ENCODE measurements at regions not wholly inside any gene's neighbourhood (a gene's known extent, or its start where the extent isn't known, plus 50 kb on each side); places are given as distances from the start of the nearest gene placed in this dataset.
"Not testable (repeated sequence)": the region's sequence is repeated elsewhere in the genome, so short reads cannot be mapped to it uniquely, and the experiment has no call there.

GRCh38 chr1:234811824-234812223, 201.8 kb upstream of the IRF2BP2 start:
- not testable (repeated sequence) for DNase-seq

GRCh38 chr1:234810726-234811125, 200.7 kb upstream of the IRF2BP2 start:
- DNase-seq: not testable (repeated sequence)

GRCh38 chr1:234809854-234810245, 199.9 kb upstream of the IRF2BP2 start:
- DNase-seq: not testable (repeated sequence)

- DNase-seq: not testable (repeated sequence)
These were observed 199.2 kb upstream of the IRF2BP2 start for GRCh38 chr1:234808943-234809853.

GRCh38 chr1:234808459-234808858, 198.5 kb upstream of the IRF2BP2 start:
- not testable (repeated sequence) for DNase-seq

GRCh38 chr1:234807705-234808104, 197.7 kb upstream of the IRF2BP2 start:
- DNase-seq: not testable (repeated sequence)

- peak; percentile 37 for DNase-seq
These were observed 192.6 kb upstream of the IRF2BP2 start for GRCh38 chr1:234802586-234802985.

- peak; percentile 28 for DNase-seq
These were observed 191.7 kb upstream of the IRF2BP2 start for GRCh38 chr1:234801636-234802035.

GRCh38 chr1:234801147-234801546, 191.2 kb upstream of the IRF2BP2 start:
- DNase-seq: not testable (repeated sequence)

GRCh38 chr1:234800563-234800962, 190.6 kb upstream of the IRF2BP2 start:
- DNase-seq: peak; percentile 11

- peak; percentile 4 for DNase-seq
These were observed 189.2 kb upstream of the IRF2BP2 start for GRCh38 chr1:234799021-234799689.

GRCh38 chr1:234797216-234797615, 187.2 kb upstream of the IRF2BP2 start:
- not testable (repeated sequence) for DNase-seq

GRCh38 chr1:234796438-234796792, 186.4 kb upstream of the IRF2BP2 start:
- peak; percentile 13 for DNase-seq

GRCh38 chr1:234795711-234796437, 185.9 kb upstream of the IRF2BP2 start:
- DNase-seq: peak; percentile 35

- not testable (repeated sequence) for DNase-seq
These were observed 185.0 kb upstream of the IRF2BP2 start for GRCh38 chr1:234795007-234795406.

- not testable (repeated sequence) for DNase-seq
These were observed 184.5 kb upstream of the IRF2BP2 start for GRCh38 chr1:234794452-234794851.

GRCh38 chr1:234793924-234794323, 183.9 kb upstream of the IRF2BP2 start:
- DNase-seq: peak; percentile 13

GRCh38 chr1:234792221-234792864, 182.4 kb upstream of the IRF2BP2 start:
- peak; percentile 33 for DNase-seq

GRCh38 chr1:234791615-234792014, 181.6 kb upstream of the IRF2BP2 start:
- not testable (repeated sequence) for DNase-seq

- DNase-seq: not testable (repeated sequence)
These were observed 180.4 kb upstream of the IRF2BP2 start for GRCh38 chr1:234790333-234790732.

GRCh38 chr1:234787011-234787584, 177.1 kb upstream of the IRF2BP2 start:
- DNase-seq: peak; percentile 35

GRCh38 chr1:234785922-234786321, 175.9 kb upstream of the IRF2BP2 start:
- DNase-seq: peak; percentile 33
